Mammary epithelial cell (primary cell): ENCODE measurements at regions not wholly inside any gene's neighbourhood (a gene's known extent, or its start where the extent isn't known, plus 50 kb on each side); places are given as distances from the start of the nearest gene placed in this dataset.

Experiments used
- EZH2 ChIP-seq: IDR thresholded peaks from 2 replicates; pipeline ENCODE4 v1.6.1; 2012; ENCODE audit warnings: low read length, inconsistent platforms, borderline replicate concordance
- TF ChIP-seq, protein P1 (sequence below), 2 donors: IDR thresholded peaks in 1 of 2; conservative IDR thresholded peaks in 1 of 2; 2 replicates each; pipeline ENCODE4 v1.5.1; 2011 to 2012; ENCODE audit warnings: inconsistent platforms in 2 of 2, low read length in 2 of 2, mild to moderate bottlenecking in 2 of 2, control low read depth in 1 of 2, low read depth in 1 of 2; ENCODE audit not compliant: insufficient read depth in 1 of 2; ENCODE audit errors: extremely low read depth in 1 of 2

DNA sequence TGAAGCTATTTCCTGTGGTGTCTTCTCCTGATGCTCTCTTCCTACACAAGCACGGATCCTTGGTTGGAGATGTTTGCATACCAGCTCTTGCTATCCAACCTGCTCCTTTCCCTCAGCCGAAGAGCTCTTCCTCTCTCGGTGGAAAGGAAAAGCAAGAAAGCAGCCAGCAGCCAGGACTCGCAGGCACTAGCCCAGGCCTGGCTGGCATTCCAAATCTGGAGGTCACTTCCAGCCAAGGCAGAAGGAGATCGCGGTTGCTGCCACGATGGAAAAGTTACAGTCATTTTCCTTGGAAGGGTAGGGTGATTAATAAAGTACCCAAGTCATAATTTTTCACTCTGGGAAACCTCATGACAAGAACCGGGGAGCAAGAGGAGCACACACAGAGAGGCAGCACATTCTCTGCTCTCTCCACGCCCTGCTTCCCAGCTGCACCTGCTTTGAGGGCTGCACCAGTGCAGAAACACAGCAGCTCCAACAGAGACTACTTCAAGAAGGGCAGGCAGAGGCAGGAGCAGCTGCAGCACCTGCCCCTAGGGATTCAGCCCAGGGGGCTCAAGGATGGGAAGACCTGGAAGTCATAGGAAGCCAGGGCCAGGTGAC, 399.3 kb downstream of the CADM1 start:
- TF ChIP-seq, protein P1, sequence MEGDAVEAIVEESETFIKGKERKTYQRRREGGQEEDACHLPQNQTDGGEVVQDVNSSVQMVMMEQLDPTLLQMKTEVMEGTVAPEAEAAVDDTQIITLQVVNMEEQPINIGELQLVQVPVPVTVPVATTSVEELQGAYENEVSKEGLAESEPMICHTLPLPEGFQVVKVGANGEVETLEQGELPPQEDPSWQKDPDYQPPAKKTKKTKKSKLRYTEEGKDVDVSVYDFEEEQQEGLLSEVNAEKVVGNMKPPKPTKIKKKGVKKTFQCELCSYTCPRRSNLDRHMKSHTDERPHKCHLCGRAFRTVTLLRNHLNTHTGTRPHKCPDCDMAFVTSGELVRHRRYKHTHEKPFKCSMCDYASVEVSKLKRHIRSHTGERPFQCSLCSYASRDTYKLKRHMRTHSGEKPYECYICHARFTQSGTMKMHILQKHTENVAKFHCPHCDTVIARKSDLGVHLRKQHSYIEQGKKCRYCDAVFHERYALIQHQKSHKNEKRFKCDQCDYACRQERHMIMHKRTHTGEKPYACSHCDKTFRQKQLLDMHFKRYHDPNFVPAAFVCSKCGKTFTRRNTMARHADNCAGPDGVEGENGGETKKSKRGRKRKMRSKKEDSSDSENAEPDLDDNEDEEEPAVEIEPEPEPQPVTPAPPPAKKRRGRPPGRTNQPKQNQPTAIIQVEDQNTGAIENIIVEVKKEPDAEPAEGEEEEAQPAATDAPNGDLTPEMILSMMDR (conservative IDR thresholded peaks at IDR 0.05 in 1 of 2, IDR thresholded peaks at IDR 0.05 in 1 of 2; ENCODE audit: extremely low read depth in 1 of 2, insufficient read depth in 1 of 2, low read depth in 1 of 2, low read length in 2 of 2) = no peak
- TF ChIP-seq EZH2 = no peak
